ENCODE measurements at regions not wholly inside any gene's neighbourhood (a gene's known extent, or its start where the extent isn't known, plus 50 kb on each side); places are given as distances from the start of the nearest gene placed in this dataset.
A peak's percentile ranks its signal among the peaks of the same experiment; 100 is the strongest.

DNA sequence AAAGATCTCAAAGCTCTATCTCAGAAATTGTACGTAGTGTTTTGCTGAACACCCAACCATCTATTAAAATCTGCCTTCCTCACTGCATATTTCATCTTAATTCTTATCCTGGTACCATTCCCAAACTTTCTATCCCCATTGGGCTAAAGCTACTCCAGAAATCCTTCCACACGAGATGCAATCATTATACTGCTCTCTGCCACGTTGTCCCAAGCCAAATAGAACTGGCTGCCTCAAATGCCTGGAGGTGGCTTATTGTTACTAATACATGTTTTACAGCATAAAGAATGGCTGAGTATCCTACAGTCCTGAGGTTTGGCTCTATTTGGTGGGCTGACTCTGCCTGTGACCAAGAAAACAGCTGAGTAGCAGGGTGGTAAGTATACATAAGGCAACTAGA lies 306.0 kb upstream of the ACVR2A start:
- Histone ChIP-seq H3K36me3 (no peaks in the 10 kb centered on the region), H3K27ac (peak overlapping the region in 1 of 4 donors; percentile 26), H3K9me3 (no peaks in the 10 kb centered on the region), H3K27me3 (no peaks in the 10 kb centered on the region), H3K4me3 (no peak overlapping the region), H3K4me1 (peaks cover 0 to 14% (median 3%) of the 10 kb centered on the region in 4 donors)
- TF ChIP-seq, protein P1, sequence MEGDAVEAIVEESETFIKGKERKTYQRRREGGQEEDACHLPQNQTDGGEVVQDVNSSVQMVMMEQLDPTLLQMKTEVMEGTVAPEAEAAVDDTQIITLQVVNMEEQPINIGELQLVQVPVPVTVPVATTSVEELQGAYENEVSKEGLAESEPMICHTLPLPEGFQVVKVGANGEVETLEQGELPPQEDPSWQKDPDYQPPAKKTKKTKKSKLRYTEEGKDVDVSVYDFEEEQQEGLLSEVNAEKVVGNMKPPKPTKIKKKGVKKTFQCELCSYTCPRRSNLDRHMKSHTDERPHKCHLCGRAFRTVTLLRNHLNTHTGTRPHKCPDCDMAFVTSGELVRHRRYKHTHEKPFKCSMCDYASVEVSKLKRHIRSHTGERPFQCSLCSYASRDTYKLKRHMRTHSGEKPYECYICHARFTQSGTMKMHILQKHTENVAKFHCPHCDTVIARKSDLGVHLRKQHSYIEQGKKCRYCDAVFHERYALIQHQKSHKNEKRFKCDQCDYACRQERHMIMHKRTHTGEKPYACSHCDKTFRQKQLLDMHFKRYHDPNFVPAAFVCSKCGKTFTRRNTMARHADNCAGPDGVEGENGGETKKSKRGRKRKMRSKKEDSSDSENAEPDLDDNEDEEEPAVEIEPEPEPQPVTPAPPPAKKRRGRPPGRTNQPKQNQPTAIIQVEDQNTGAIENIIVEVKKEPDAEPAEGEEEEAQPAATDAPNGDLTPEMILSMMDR (IDR thresholded peaks at IDR 0.05) = no peak
- no peak for TF ChIP-seq POLR2A (IDR thresholded peaks at IDR 0.05)
- no peak for TF ChIP-seq POLR2AphosphoS5 (IDR thresholded peaks at IDR 0.05)
- WGBS, 2 donors = 82 to 84% methylated on average over 3 of the region's 3 CpGs
- intact Hi-C loops (cut with DNase I) = no loop called here
- no peak for DNase-seq

DNA sequence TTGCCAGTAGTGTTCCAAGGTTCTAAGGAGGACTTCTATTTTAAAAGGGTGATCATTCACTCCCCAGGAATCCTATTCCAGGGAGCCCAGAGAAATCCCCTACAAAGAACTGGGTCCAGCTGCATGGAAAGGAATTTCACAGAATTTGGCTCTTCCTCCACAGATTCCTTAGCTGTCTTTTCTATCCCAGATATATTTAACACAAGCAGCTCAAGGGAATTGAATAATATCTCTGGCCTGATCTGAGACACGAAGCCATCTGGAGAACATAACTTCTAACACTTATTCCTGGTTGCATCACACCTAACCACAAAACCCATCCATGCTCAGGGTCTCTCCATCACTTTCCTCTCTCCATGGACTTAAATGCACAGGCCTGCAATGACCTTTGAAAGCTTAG lies 306.7 kb upstream of the ACVR2A start:
- H3K36me3 ChIP-seq = no peaks in the 10 kb centered on the region
- TF ChIP-seq EP300 (IDR thresholded peaks at IDR 0.05) (no peak), POLR2A (IDR thresholded peaks at IDR 0.05) (no peak), POLR2AphosphoS5 (IDR thresholded peaks at IDR 0.05) (peak in 1 of 4 donors; percentile 49)
- no peaks in the 10 kb centered on the region for H3K9me3 ChIP-seq
- DNase-seq = no peak
- no peak overlapping the region for H3K4me3 ChIP-seq
- H3K27me3 ChIP-seq = no peaks in the 10 kb centered on the region
- H3K27ac ChIP-seq = peak overlapping the region in 2 of 4 donors; percentile 5 to 26
- peaks cover 0 to 10% (median 3%) of the 10 kb centered on the region in 4 donors for H3K4me1 ChIP-seq
- 47 to 77% methylated on average over 1 of the region's 1 CpG for WGBS, 2 donors
- intact Hi-C loops (cut with DNase I) = no loop called here

DNA sequence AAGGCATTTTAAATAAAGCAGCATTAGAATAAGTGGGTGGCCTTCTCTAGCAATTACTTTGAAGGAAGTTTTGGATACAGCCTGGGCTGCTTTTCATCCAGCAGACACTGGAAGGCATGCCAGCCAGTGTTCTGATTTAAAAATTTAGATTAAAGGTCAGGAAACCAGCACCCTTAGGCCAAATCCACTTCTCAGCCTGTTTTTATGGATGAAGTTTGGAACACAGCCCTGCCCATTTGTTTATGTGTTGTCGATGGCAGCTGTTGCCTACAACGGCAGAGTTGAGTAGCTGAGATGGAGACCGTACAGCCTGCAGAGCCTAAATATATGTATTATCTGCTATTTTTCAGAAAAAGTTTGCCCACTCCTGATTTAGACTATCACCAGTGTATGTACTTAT lies 313.6 kb upstream of the ACVR2A start:
- DNase-seq = no peak
- TF ChIP-seq POLR2A (IDR thresholded peaks at IDR 0.05) (no peak), POLR2AphosphoS5 (IDR thresholded peaks at IDR 0.05) (no peak)
- intact Hi-C loops (cut with DNase I) = no loop called here

DNA sequence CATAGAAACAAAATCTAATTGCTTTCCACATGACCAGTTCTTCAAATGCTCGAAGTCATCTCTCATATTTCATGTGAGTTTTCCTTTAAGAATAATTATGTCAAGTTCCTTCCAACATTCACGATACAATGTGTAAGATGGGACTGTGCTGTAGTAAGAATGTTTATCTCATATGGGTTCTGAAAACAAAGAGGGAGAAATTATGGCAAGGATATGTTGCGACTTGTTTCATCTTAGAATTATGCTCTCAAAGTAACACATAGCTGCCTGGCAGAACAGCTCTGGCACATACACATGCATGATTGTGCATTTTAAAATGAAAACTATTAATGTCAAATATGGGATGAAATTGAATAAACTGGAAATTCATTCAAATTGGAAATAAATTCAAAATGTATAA lies 314.8 kb upstream of the ACVR2A start:
- Histone ChIP-seq H3K36me3 (no peaks in the 10 kb centered on the region), H3K4me1 (peaks cover 0 to 41% (median 18%) of the 10 kb centered on the region in 4 donors), H3K4me3 (no peak overlapping the region), H3K27me3 (no peaks in the 10 kb centered on the region), H3K27ac (no peak overlapping the region), H3K9me3 (no peaks in the 10 kb centered on the region)
- TF ChIP-seq EP300 (IDR thresholded peaks at IDR 0.05) = no peak
- TF ChIP-seq POLR2AphosphoS5 (IDR thresholded peaks at IDR 0.05) = no peak
- TF ChIP-seq, protein P1 (IDR thresholded peaks at IDR 0.05) = no peak
- TF ChIP-seq POLR2A (IDR thresholded peaks at IDR 0.05) = no peak
- 90 to 91% methylated on average over 3 of the region's 3 CpGs for WGBS, 2 donors
- no peak for DNase-seq
- intact Hi-C loops (cut with DNase I) = no loop called here

More for the DNA sequence above, 313.6 kb upstream of the ACVR2A start:
- peaks cover 0 to 33% (median 18%) of the 10 kb centered on the region in 4 donors for H3K4me1 ChIP-seq
- no peak overlapping the region for H3K27ac ChIP-seq
- H3K36me3 ChIP-seq = no peaks in the 10 kb centered on the region
- 50 to 69% methylated on average over 3 of the region's 3 CpGs for WGBS, 2 donors
- H3K4me3 ChIP-seq = no peak overlapping the region
- H3K27me3 ChIP-seq = no peaks in the 10 kb centered on the region
- no peaks in the 10 kb centered on the region for H3K9me3 ChIP-seq

DNA sequence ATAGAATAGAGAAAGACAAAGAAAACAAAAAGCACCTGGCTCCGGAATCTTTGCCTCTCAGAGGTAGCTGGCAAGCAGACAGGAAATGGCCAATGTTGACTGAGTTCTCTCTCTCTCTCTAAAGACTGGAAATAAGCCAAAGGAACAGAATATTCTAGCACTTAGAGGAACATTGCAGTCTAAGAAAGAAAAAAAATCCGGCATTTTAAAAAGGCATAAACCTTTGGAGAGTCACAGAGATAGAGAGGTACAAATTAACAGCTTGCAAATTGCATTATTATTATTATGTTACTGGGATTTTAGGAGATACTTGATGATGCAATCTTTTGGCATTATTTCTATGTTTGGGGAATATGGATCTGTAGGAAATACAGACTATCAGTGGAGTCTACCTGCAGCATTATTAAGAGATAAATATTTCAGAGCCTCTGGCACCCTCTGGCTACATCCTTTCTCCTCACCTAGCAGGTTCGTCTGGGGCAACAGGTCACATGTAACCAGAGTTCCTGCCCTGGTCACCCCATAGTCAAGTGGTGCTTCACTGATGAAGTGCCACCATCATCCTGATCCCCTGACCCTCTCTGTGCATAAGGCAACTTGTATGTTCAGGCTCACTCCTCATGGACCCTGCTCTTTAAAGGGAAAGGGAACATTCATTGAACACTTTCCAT lies 318.9 kb upstream of the ACVR2A start:
- H3K27ac ChIP-seq = no peak overlapping the region
- no peaks in the 10 kb centered on the region for H3K27me3 ChIP-seq
- H3K9me3 ChIP-seq = no peaks in the 10 kb centered on the region
- 24 to 35% methylated on average over 3 of the region's 3 CpGs for WGBS, 2 donors
- TF ChIP-seq, protein P1 (IDR thresholded peaks at IDR 0.05) = no peak
- TF ChIP-seq POLR2A (IDR thresholded peaks at IDR 0.05) (no peak), POLR2AphosphoS5 (IDR thresholded peaks at IDR 0.05) (no peak), EP300 (IDR thresholded peaks at IDR 0.05) (no peak)
- intact Hi-C loops (cut with DNase I) = no loop called here
- DNase-seq = no peak
- no peaks in the 10 kb centered on the region for H3K36me3 ChIP-seq
- H3K4me1 ChIP-seq = peaks cover 0 to 33% (median 12%) of the 10 kb centered on the region in 4 donors
- H3K4me3 ChIP-seq = no peak overlapping the region

DNA sequence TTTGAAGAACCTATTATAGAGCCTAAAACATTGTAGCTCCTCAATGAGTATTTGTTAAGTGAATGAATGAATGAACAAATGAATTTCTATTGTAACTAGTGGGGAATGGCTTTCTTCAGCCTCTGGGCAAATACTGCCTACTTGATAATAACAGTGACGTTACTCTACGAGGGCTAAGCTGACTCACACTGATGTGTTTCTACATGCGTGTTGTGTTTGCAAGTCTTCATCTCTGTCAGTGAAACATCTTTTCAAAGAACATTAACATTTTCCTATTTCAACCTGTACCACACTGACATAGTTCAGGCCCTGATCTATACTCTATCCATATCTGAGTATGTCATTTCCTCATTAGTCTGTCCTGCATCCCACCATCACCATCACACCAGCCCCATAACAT lies 319.9 kb upstream of the ACVR2A start:
- H3K27ac ChIP-seq = no peak overlapping the region
- no peak for DNase-seq
- no peaks in the 10 kb centered on the region for H3K27me3 ChIP-seq
- H3K4me3 ChIP-seq = no peak overlapping the region
- TF ChIP-seq POLR2A (IDR thresholded peaks at IDR 0.05) (no peak), EP300 (IDR thresholded peaks at IDR 0.05) (no peak), POLR2AphosphoS5 (IDR thresholded peaks at IDR 0.05) (no peak)
- TF ChIP-seq, protein P1 (IDR thresholded peaks at IDR 0.05) = no peak
- H3K9me3 ChIP-seq = no peaks in the 10 kb centered on the region
- H3K4me1 ChIP-seq = peaks cover 0 to 23% (median 8%) of the 10 kb centered on the region in 4 donors
- H3K36me3 ChIP-seq = no peaks in the 10 kb centered on the region
- 95 to 96% methylated on average over 3 of the region's 3 CpGs for WGBS, 2 donors
- intact Hi-C loops (cut with DNase I) = no loop called here

Measured in sigmoid colon (tissue), 6 donors.